ENCODE measurements at regions not wholly inside any gene's neighbourhood (a gene's known extent, or its start where the extent isn't known, plus 50 kb on each side); places are given as distances from the start of the nearest gene placed in this dataset.

DNA sequence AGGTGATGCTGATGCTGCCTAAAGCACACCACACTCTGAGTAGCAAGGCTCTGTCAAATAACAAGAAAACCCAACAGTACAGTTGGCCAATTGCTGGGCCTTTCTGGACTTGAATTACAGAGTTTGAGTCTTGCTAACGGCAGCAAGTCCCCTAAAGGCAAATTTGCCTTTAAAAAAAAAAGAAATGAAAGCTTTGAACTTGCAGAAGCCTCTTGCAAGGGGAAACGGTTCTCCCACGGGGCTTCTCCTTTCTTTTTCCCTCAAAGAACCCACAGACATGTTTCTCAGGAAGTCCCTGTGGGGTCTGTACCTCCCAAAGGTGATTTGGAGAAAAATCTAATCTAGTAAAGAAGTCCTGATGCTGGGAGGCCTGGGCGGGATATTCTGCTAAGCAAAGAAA is 191.3 kb upstream of the MYL2 start:
- H3K4me1 ChIP-seq = no peaks in the 10 kb centered on the region
- no peak overlapping the region for H3K4me2 ChIP-seq
- H3K27ac ChIP-seq = no peak overlapping the region
- peaks cover 4% of the 10 kb centered on the region; the same call in 1 of the 3 replicates for H3K9me3 ChIP-seq
- H3K4me3 ChIP-seq = no peak overlapping the region
- DNase-seq (ENCODE audit: low read depth in 1 of 2, low spot score in 1 of 2) = no peak
- ChIA-PET POLR2A (no interaction called here), CTCF (no interaction called here)
- WGBS (ENCODE audit: missing lambda C conversion rate) = 28% methylated on average over 4 of the region's 4 CpGs
- no peak for FAIRE-seq
- TF ChIP-seq JUN (IDR thresholded peaks at IDR 0.05) = no peak
- no peak for TF ChIP-seq FOSL2 (IDR thresholded peaks at IDR 0.05)
- no peak for TF ChIP-seq FOSL2 (CRISPR knock-in tag; IDR thresholded peaks at IDR 0.05)
- TF ChIP-seq ZSCAN20 (CRISPR knock-in tag; IDR thresholded peaks at IDR 0.05) = no peak
- no peak for TF ChIP-seq CBX2 (IDR thresholded peaks at IDR 0.05; ENCODE audit: borderline replicate concordance, low read depth)
- TF ChIP-seq, protein P1, sequence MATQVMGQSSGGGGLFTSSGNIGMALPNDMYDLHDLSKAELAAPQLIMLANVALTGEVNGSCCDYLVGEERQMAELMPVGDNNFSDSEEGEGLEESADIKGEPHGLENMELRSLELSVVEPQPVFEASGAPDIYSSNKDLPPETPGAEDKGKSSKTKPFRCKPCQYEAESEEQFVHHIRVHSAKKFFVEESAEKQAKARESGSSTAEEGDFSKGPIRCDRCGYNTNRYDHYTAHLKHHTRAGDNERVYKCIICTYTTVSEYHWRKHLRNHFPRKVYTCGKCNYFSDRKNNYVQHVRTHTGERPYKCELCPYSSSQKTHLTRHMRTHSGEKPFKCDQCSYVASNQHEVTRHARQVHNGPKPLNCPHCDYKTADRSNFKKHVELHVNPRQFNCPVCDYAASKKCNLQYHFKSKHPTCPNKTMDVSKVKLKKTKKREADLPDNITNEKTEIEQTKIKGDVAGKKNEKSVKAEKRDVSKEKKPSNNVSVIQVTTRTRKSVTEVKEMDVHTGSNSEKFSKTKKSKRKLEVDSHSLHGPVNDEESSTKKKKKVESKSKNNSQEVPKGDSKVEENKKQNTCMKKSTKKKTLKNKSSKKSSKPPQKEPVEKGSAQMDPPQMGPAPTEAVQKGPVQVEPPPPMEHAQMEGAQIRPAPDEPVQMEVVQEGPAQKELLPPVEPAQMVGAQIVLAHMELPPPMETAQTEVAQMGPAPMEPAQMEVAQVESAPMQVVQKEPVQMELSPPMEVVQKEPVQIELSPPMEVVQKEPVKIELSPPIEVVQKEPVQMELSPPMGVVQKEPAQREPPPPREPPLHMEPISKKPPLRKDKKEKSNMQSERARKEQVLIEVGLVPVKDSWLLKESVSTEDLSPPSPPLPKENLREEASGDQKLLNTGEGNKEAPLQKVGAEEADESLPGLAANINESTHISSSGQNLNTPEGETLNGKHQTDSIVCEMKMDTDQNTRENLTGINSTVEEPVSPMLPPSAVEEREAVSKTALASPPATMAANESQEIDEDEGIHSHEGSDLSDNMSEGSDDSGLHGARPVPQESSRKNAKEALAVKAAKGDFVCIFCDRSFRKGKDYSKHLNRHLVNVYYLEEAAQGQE (IDR thresholded peaks at IDR 0.05) = no peak
- TF ChIP-seq ESRRA (IDR thresholded peaks at IDR 0.05; ENCODE audit: borderline replicate concordance, low read length) = no peak
- no peak for TF ChIP-seq CHD4 (IDR thresholded peaks at IDR 0.05; ENCODE audit: borderline replicate concordance)
- no peak for TF ChIP-seq ZC3H11A (IDR thresholded peaks at IDR 0.05)
- no peak for TF ChIP-seq HOXB5 (CRISPR knock-in tag; IDR thresholded peaks at IDR 0.05)
- TF ChIP-seq CEBPB (IDR thresholded peaks at IDR 0.05) = no peak
- TF ChIP-seq NFE2L2 (conservative IDR thresholded peaks at IDR 0.05; ENCODE audit: low read length) = no peak
- no peak for TF ChIP-seq EHMT2 (IDR thresholded peaks at IDR 0.05; ENCODE audit: low read depth)
- TF ChIP-seq HDAC2 (IDR thresholded peaks at IDR 0.05) = no peak
- TF ChIP-seq MAFK (IDR thresholded peaks at IDR 0.05; ENCODE audit: partially characterized antibody) = no peak
- TF ChIP-seq BHLHE40 (IDR thresholded peaks at IDR 0.05; ENCODE audit: low read depth, low read length) = no peak
- no peak for TF ChIP-seq POLR2A (IDR thresholded peaks at IDR 0.05; ENCODE audit: low read length)
- no peak for TF ChIP-seq RFX5 (IDR thresholded peaks at IDR 0.05)
- TF ChIP-seq, protein P2, sequence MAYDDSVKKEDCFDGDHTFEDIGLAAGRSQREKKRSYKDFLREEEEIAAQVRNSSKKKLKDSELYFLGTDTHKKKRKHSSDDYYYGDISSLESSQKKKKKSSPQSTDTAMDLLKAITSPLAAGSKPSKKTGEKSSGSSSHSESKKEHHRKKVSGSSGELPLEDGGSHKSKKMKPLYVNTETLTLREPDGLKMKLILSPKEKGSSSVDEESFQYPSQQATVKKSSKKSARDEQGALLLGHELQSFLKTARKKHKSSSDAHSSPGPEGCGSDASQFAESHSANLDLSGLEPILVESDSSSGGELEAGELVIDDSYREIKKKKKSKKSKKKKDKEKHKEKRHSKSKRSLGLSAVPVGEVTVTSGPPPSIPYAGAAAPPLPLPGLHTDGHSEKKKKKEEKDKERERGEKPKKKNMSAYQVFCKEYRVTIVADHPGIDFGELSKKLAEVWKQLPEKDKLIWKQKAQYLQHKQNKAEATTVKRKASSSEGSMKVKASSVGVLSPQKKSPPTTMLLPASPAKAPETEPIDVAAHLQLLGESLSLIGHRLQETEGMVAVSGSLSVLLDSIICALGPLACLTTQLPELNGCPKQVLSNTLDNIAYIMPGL (CRISPR knock-in tag; IDR thresholded peaks at IDR 0.05; ENCODE audit: borderline replicate concordance) = no peak
- TF ChIP-seq, protein P3, sequence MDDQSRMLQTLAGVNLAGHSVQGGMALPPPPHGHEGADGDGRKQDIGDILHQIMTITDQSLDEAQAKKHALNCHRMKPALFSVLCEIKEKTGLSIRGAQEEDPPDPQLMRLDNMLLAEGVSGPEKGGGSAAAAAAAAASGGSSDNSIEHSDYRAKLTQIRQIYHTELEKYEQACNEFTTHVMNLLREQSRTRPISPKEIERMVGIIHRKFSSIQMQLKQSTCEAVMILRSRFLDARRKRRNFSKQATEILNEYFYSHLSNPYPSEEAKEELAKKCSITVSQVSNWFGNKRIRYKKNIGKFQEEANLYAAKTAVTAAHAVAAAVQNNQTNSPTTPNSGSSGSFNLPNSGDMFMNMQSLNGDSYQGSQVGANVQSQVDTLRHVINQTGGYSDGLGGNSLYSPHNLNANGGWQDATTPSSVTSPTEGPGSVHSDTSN (IDR thresholded peaks at IDR 0.05) = no peak
- TF ChIP-seq, protein P4, sequence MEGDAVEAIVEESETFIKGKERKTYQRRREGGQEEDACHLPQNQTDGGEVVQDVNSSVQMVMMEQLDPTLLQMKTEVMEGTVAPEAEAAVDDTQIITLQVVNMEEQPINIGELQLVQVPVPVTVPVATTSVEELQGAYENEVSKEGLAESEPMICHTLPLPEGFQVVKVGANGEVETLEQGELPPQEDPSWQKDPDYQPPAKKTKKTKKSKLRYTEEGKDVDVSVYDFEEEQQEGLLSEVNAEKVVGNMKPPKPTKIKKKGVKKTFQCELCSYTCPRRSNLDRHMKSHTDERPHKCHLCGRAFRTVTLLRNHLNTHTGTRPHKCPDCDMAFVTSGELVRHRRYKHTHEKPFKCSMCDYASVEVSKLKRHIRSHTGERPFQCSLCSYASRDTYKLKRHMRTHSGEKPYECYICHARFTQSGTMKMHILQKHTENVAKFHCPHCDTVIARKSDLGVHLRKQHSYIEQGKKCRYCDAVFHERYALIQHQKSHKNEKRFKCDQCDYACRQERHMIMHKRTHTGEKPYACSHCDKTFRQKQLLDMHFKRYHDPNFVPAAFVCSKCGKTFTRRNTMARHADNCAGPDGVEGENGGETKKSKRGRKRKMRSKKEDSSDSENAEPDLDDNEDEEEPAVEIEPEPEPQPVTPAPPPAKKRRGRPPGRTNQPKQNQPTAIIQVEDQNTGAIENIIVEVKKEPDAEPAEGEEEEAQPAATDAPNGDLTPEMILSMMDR (IDR thresholded peaks at IDR 0.05) = no peak
- ATAC-seq = no peak

DNA sequence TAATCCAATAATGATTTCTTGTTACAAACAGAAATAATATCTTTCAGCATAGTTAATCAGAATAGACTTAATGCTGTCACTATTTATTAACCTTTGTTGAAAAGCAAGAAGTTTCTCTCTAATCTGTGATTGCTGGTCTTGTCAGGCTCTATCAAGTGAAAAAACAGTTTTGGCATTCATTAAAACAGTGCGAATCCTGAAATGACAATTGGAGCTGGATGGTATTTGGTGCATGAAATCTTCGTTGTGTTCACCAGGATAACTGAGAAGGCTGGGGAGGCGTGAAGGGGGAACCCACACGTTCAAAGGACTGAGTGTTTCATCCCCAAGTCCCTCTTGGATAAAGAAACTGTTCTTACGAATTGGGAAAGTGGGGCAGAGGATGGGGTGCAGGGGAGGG is 190.2 kb upstream of the MYL2 start:
- WGBS (ENCODE audit: missing lambda C conversion rate) = 53% methylated on average over 5 of the region's 5 CpGs
- CTCF ChIA-PET = interaction anchor here (0.9 kb wide), 1 partner anchor 51 kb away, joined by 3 read pairs; no protein-coding TSS in a partner anchor

More for the DNA sequence above, 190.2 kb upstream of the MYL2 start:
- DNase-seq (ENCODE audit: low read depth in 1 of 2, low spot score in 1 of 2) = no peak
- Histone ChIP-seq H3K9me3 (peaks cover 1% of the 10 kb centered on the region; the same call in 1 of the 3 replicates), H3K4me3 (no peak overlapping the region), H3K27ac (no peak overlapping the region), H3K4me1 (no peaks in the 10 kb centered on the region), H3K4me2 (no peak overlapping the region)
- ATAC-seq = no peak
- FAIRE-seq = no peak
- TF ChIP-seq, protein P5, sequence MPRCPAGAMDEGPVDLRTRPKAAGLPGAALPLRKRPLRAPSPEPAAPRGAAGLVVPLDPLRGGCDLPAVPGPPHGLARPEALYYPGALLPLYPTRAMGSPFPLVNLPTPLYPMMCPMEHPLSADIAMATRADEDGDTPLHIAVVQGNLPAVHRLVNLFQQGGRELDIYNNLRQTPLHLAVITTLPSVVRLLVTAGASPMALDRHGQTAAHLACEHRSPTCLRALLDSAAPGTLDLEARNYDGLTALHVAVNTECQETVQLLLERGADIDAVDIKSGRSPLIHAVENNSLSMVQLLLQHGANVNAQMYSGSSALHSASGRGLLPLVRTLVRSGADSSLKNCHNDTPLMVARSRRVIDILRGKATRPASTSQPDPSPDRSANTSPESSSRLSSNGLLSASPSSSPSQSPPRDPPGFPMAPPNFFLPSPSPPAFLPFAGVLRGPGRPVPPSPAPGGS (IDR thresholded peaks at IDR 0.05) = no peak
- TF ChIP-seq HOXA7 (CRISPR knock-in tag; IDR thresholded peaks at IDR 0.05) (no peak), GATA3 (IDR thresholded peaks at IDR 0.05; ENCODE audit: borderline replicate concordance) (no peak), ZNF302 (CRISPR knock-in tag; IDR thresholded peaks at IDR 0.05) (no peak), RFX5 (IDR thresholded peaks at IDR 0.05) (no peak), NR3C1 (IDR thresholded peaks at IDR 0.05) (no peak), ESRRA (IDR thresholded peaks at IDR 0.05; ENCODE audit: borderline replicate concordance, low read length) (no peak), POLR2A (IDR thresholded peaks at IDR 0.05; ENCODE audit: low read length) (no peak)
- TF ChIP-seq, protein P6, sequence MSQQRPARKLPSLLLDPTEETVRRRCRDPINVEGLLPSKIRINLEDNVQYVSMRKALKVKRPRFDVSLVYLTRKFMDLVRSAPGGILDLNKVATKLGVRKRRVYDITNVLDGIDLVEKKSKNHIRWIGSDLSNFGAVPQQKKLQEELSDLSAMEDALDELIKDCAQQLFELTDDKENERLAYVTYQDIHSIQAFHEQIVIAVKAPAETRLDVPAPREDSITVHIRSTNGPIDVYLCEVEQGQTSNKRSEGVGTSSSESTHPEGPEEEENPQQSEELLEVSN (IDR thresholded peaks at IDR 0.05; ENCODE audit: borderline replicate concordance, low read depth) = no peak
- TF ChIP-seq, protein P7, sequence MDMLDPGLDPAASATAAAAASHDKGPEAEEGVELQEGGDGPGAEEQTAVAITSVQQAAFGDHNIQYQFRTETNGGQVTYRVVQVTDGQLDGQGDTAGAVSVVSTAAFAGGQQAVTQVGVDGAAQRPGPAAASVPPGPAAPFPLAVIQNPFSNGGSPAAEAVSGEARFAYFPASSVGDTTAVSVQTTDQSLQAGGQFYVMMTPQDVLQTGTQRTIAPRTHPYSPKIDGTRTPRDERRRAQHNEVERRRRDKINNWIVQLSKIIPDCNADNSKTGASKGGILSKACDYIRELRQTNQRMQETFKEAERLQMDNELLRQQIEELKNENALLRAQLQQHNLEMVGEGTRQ (IDR thresholded peaks at IDR 0.05) = no peak
- POLR2A ChIA-PET = no interaction called here

All from A549 (cell line).